ENCODE measurements at regions not wholly inside any gene's neighbourhood (a gene's known extent, or its start where the extent isn't known, plus 50 kb on each side); places are given as distances from the start of the nearest gene placed in this dataset.

GRCh38 chr15:36263666-36264065, 315.8 kb upstream of the CDIN1 start:
- no peak for TF ChIP-seq BCL3 (IDR thresholded peaks at IDR 0.05)
- no peak for TF ChIP-seq SREBF2 (IDR thresholded peaks at IDR 0.05)
- no peak for TF ChIP-seq ELK1 (IDR thresholded peaks at IDR 0.05; ENCODE audit: low read depth, low read length)
